ENCODE measurements at regions not wholly inside any gene's neighbourhood (a gene's known extent, or its start where the extent isn't known, plus 50 kb on each side); places are given as distances from the start of the nearest gene placed in this dataset.

DNA sequence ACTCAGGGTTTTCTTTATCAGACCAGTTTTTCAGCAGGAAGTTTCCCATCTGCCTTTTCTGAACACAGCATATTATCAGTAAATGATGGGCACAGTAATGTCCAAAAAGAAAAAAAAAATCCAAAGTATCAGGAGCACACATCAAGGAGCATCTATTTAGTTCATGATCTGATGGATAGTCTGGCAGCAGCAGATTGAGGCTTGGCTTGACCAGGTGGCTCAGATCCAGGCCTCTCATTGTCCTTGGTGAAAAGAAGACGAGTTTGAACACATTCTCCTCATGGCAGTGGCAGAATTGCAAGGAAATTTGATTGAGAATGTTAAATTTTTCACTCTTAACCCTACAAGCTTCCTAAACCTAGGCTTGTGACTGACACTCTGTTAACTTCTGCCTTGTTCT, 192.9 kb downstream of the OXSM start:
- WGBS, 5 donors = 54 to 73% (median 60%) methylated on average over 1 of the region's 1 CpG
- Histone ChIP-seq H3K4me1 (no peaks in the 10 kb centered on the region), H3K4me3 (no peak overlapping the region), H3K27ac (no peak overlapping the region), H3K36me3 (no peaks in the 10 kb centered on the region), H3K9me3 (no peaks in the 10 kb centered on the region), H3K27me3 (no peaks in the 10 kb centered on the region)
- intact Hi-C loops (cut with DNase I; ENCODE audit: low total_unique reads) = no loop called here
- no peak for DNase-seq
- no peak for TF ChIP-seq POLR2A (IDR thresholded peaks at IDR 0.05)

DNA sequence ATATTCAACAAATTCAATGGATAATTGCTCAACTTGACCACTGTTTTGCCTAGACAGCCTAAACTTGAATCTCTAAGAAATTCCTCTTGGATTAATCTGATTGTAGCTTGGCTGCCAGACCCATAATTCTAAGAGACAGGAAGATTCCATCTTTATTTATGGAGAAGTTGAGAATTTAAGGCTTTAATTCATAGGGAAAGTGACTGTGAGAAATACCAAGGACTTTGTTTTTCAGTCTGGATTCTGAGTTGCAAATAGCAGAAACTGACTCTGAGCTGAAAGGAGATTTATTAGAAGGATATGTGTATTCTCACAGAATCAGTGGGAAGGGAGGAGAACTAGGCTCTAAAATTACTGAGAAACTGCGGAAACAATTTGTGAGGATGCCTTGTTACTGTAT, 195.7 kb downstream of the OXSM start:
- WGBS, 5 donors = 76 to 96% (median 85%) methylated on average over 1 of the region's 1 CpG

DNA sequence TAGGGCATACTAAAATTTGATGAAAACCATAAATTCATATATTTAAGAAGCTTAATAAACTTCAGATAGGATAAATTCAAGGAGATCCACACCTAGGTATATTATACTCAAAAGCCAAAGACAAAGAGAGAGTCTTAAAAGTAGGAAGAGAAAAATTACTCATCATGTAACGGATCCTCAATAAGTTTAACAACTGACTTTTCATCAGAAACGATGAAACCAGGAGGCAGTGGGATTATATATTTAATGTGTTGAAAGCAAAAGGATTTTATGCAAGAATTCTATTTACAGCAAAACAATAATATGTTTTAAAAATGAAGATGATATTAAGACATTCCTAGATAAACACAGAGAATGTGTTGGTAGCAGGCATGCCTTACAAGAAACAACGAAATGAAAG, 202.7 kb downstream of the OXSM start:
- no peak for DNase-seq
- 92 to 97% (median 94%) methylated on average over 3 of the region's 3 CpGs for WGBS, 5 donors
- no peak for TF ChIP-seq POLR2AphosphoS5 (IDR thresholded peaks at IDR 0.05)
- TF ChIP-seq EP300 (IDR thresholded peaks at IDR 0.05) = no peak
- TF ChIP-seq, protein P1, sequence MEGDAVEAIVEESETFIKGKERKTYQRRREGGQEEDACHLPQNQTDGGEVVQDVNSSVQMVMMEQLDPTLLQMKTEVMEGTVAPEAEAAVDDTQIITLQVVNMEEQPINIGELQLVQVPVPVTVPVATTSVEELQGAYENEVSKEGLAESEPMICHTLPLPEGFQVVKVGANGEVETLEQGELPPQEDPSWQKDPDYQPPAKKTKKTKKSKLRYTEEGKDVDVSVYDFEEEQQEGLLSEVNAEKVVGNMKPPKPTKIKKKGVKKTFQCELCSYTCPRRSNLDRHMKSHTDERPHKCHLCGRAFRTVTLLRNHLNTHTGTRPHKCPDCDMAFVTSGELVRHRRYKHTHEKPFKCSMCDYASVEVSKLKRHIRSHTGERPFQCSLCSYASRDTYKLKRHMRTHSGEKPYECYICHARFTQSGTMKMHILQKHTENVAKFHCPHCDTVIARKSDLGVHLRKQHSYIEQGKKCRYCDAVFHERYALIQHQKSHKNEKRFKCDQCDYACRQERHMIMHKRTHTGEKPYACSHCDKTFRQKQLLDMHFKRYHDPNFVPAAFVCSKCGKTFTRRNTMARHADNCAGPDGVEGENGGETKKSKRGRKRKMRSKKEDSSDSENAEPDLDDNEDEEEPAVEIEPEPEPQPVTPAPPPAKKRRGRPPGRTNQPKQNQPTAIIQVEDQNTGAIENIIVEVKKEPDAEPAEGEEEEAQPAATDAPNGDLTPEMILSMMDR (IDR thresholded peaks at IDR 0.05) = no peak
- no peak for TF ChIP-seq POLR2A (IDR thresholded peaks at IDR 0.05)
- H3K9me3 ChIP-seq = peaks cover 7 to 33% (median 17%) of the 10 kb centered on the region in 4 donors
- H3K36me3 ChIP-seq = no peaks in the 10 kb centered on the region
- H3K27ac ChIP-seq = no peak overlapping the region
- intact Hi-C loops (cut with DNase I; ENCODE audit: low total_unique reads) = no loop called here
- H3K4me1 ChIP-seq = peaks cover 0 to 5% (median 0%) of the 10 kb centered on the region in 4 donors
- no peak overlapping the region for H3K4me3 ChIP-seq
- H3K27me3 ChIP-seq = no peaks in the 10 kb centered on the region

More for the DNA sequence above, 195.7 kb downstream of the OXSM start:
- intact Hi-C loops (cut with DNase I; ENCODE audit: low total_unique reads) = no loop called here
- H3K27me3 ChIP-seq = no peaks in the 10 kb centered on the region
- H3K27ac ChIP-seq = no peak overlapping the region
- no peak for DNase-seq
- no peak overlapping the region for H3K4me3 ChIP-seq
- H3K4me1 ChIP-seq = peaks cover 0 to 5% (median 0%) of the 10 kb centered on the region in 4 donors
- TF ChIP-seq, protein P1 (IDR thresholded peaks at IDR 0.05) = no peak
- TF ChIP-seq EP300 (IDR thresholded peaks at IDR 0.05) = no peak
- no peak for TF ChIP-seq POLR2AphosphoS5 (IDR thresholded peaks at IDR 0.05)
- no peak for TF ChIP-seq POLR2A (IDR thresholded peaks at IDR 0.05)
- H3K9me3 ChIP-seq = no peaks in the 10 kb centered on the region
- no peaks in the 10 kb centered on the region for H3K36me3 ChIP-seq

DNA sequence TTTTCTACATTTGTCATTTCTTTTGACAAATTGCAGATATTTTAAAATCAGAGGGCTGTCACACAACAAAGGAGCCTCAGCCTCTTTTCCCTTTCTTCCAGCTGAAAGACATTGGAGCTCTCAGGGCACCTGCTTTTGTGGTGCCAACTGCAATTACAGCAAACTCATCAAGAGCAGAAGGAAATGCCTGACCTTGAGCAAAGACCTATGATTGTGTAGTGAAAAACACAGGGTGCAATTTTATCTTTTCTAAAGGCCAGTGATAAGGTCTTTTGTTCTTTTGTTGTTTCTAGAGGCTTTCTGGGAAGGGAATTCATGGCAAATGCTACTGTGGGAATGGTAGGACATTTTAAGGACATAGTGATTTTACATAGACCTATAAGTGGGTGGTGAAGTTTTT, 214.3 kb downstream of the OXSM start:
- Histone ChIP-seq H3K27ac (peak overlapping the region in 3 of 5 donors; percentile 29 to 62 (median 38)), H3K9me3 (peaks cover 0 to 23% (median 6%) of the 10 kb centered on the region in 4 donors), H3K36me3 (no peaks in the 10 kb centered on the region), H3K4me1 (peaks cover 0 to 9% (median 5%) of the 10 kb centered on the region in 4 donors), H3K27me3 (no peaks in the 10 kb centered on the region), H3K4me3 (no peak overlapping the region)
- TF ChIP-seq POLR2AphosphoS5 (IDR thresholded peaks at IDR 0.05) = peak in 2 of 3 donors; percentile 29 to 58
- no peak for TF ChIP-seq EP300 (IDR thresholded peaks at IDR 0.05)
- no peak for TF ChIP-seq POLR2A (IDR thresholded peaks at IDR 0.05)
- TF ChIP-seq, protein P1 (IDR thresholded peaks at IDR 0.05) = no peak
- intact Hi-C loops (cut with DNase I; ENCODE audit: low total_unique reads) = no loop called here
- DNase-seq = peak; percentile 30 to 51

DNA sequence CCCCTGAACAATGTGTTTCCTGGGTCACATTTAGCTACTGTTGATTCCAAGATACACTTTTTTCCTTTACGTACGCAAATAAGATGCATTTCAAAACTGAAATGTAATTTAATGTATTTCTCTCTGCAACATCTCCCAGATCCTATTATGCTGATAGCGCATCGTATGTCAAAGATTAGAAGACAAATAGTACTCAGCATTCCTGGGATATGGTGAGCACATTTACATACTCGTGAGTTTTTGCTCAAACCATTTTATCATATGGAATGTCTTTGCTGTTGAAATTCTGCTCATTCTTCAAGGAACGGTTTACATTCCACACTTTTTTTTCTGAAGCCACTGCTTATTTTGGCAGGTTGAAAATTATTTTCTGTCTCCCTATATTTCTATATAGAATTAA, 221.4 kb downstream of the OXSM start:
- intact Hi-C loops (cut with DNase I; ENCODE audit: low total_unique reads) = no loop called here
- H3K4me1 ChIP-seq = no peaks in the 10 kb centered on the region
- no peak for DNase-seq
- WGBS, 5 donors = 69 to 84% (median 81%) methylated on average over 6 of the region's 6 CpGs
- no peak overlapping the region for H3K27ac ChIP-seq
- no peaks in the 10 kb centered on the region for H3K36me3 ChIP-seq
- no peaks in the 10 kb centered on the region for H3K27me3 ChIP-seq
- no peak overlapping the region for H3K4me3 ChIP-seq
- TF ChIP-seq POLR2A (IDR thresholded peaks at IDR 0.05) = no peak
- TF ChIP-seq EP300 (IDR thresholded peaks at IDR 0.05) = no peak
- TF ChIP-seq POLR2AphosphoS5 (IDR thresholded peaks at IDR 0.05) = no peak
- TF ChIP-seq, protein P1 (IDR thresholded peaks at IDR 0.05) = no peak
- H3K9me3 ChIP-seq = no peaks in the 10 kb centered on the region

Data from stomach (tissue), 8 donors.